Lung (tissue), 11 donors: ENCODE measurements at regions not wholly inside any gene's neighbourhood (a gene's known extent, or its start where the extent isn't known, plus 50 kb on each side); places are given as distances from the start of the nearest gene placed in this dataset.

Experiments used
- ATAC-seq: fragments of 200-7000 bp; cut with Tn5 transposase; one replicate; pipeline ENCODE4 v1.9.1; 2020; ENCODE audit warnings: moderate number of reproducible peaks; ENCODE audit not compliant: insufficient read depth, low FRiP score
- DNase-seq, 3 donors: peaks; one replicate each; pipeline ENCODE4 v3.0.0-alpha.2; 2013 to 2017
- H3K27ac ChIP-seq, 2 donors: one replicate each; pipeline ENCODE4 v1.5.1; 2013; ENCODE audit warnings: mild to moderate bottlenecking in 2 of 2, moderate library complexity in 2 of 2, control low read depth in 1 of 2, inconsistent platforms in 1 of 2, low read depth in 1 of 2, low read length in 1 of 2
- H3K27me3 ChIP-seq, 3 donors: one replicate each; pipeline ENCODE4 v1.5.1; 2013; ENCODE audit warnings: low read length in 2 of 3; ENCODE audit not compliant: control insufficient read depth in 3 of 3, insufficient read depth in 3 of 3
- H3K36me3 ChIP-seq, 4 donors: one replicate each; pipeline ENCODE4 v1.5.1; 2013; ENCODE audit warnings: low read length in 4 of 4, mild to moderate bottlenecking in 1 of 4, moderate library complexity in 1 of 4; ENCODE audit not compliant: control insufficient read depth in 4 of 4, insufficient read depth in 4 of 4
- H3K4me1 ChIP-seq, 5 donors: one replicate each; pipeline ENCODE4 v1.5.1; 2013; ENCODE audit warnings: low read length in 5 of 5, mild to moderate bottlenecking in 2 of 5, moderate library complexity in 1 of 5; ENCODE audit not compliant: control insufficient read depth in 5 of 5, insufficient read depth in 5 of 5
- H3K4me3 ChIP-seq: one replicate; pipeline ENCODE4 v1.5.1; 2013; ENCODE audit warnings: mild to moderate bottlenecking, control low read depth, moderate library complexity
- H3K9ac ChIP-seq, 2 donors: one replicate each; pipeline ENCODE4 v1.5.1; 2013; ENCODE audit warnings: low read length in 2 of 2, control low read depth in 1 of 2; ENCODE audit not compliant: insufficient read depth in 1 of 2
- H3K9me3 ChIP-seq, 4 donors: one replicate each; pipeline ENCODE4 v1.5.1; 2013; ENCODE audit warnings: low read length in 3 of 4, mild to moderate bottlenecking in 1 of 4, moderate library complexity in 1 of 4; ENCODE audit not compliant: control insufficient read depth in 4 of 4, insufficient read depth in 3 of 4
- CTCF ChIP-seq: IDR thresholded peaks from 2 replicates; pipeline ENCODE4 v1.5.1; 2012; ENCODE audit warnings: mild to moderate bottlenecking; ENCODE audit errors: control extremely low read depth, extremely low read depth
- WGBS, 2 donors: extraction: QIAGEN DNeasy Blood & Tissue Kit; methylation state at CpG; one replicate each; pipeline ENCODE4 v1.1.7; 2013; 5-methylcytosine and 5-hydroxymethylcytosine counted together
- donor health status: control.
- donor health status: control.
- donor health status: Bipolar disorder and iron deficiency.
- donor health status: healthy.
- donor health status: DM: yes; HTN: yes; CAD: no.

GRCh38 chr1:38530957-38531356 lies 328.6 kb downstream of the RRAGC start:
- Histone ChIP-seq H3K36me3 (no peaks in the 10 kb centered on the region), H3K9ac (no peak overlapping the region), H3K4me1 (peaks cover 0 to 5% (median 0%) of the 10 kb centered on the region in 5 donors), H3K27me3 (peaks cover 0 to 6% (median 0%) of the 10 kb centered on the region in 3 donors), H3K9me3 (no peaks in the 10 kb centered on the region), H3K27ac (no peak overlapping the region), H3K4me3 (no peak overlapping the region)
- ATAC-seq (no peak), DNase-seq (no peak)
- TF ChIP-seq CTCF, result no peak
- 87 to 94% methylated on average over 3 of the region's 3 CpGs for WGBS, 2 donors

- Histone ChIP-seq H3K27ac (no peak overlapping the region), H3K4me1 (peaks cover 0 to 5% (median 0%) of the 10 kb centered on the region in 5 donors), H3K9ac (no peak overlapping the region), H3K9me3 (no peaks in the 10 kb centered on the region), H3K27me3 (peaks cover 0 to 6% (median 0%) of the 10 kb centered on the region in 3 donors), H3K4me3 (no peak overlapping the region), H3K36me3 (no peaks in the 10 kb centered on the region)
- no peak for DNase-seq
- no peak for ATAC-seq
- TF ChIP-seq CTCF, result no peak
- WGBS, 2 donors, result 98 to 100% methylated on average over 3 of the region's 3 CpGs
These were observed 329.6 kb downstream of the RRAGC start for GRCh38 chr1:38529946-38530345.

GRCh38 chr1:38529391-38529790 lies 330.2 kb downstream of the RRAGC start:
- ATAC-seq (no peak), DNase-seq (no peak)
- no peak for TF ChIP-seq CTCF
- peaks cover 0 to 5% (median 0%) of the 10 kb centered on the region in 5 donors for H3K4me1 ChIP-seq
- peak overlapping the region in 1 of 2 donors; percentile 11 for H3K27ac ChIP-seq
- no peak overlapping the region for H3K9ac ChIP-seq
- no peaks in the 10 kb centered on the region for H3K9me3 ChIP-seq
- no peaks in the 10 kb centered on the region for H3K36me3 ChIP-seq
- 69 to 83% methylated on average over 7 of the region's 7 CpGs for WGBS, 2 donors
- H3K27me3 ChIP-seq, result peaks cover 0 to 6% (median 0%) of the 10 kb centered on the region in 3 donors
- H3K4me3 ChIP-seq, result no peak overlapping the region

- ATAC-seq (no peak), DNase-seq (peak in 2 of 3 donors; percentile 10 to 52)
- Histone ChIP-seq H3K27ac (no peak overlapping the region), H3K4me1 (peaks cover 0 to 5% (median 0%) of the 10 kb centered on the region in 5 donors), H3K4me3 (no peak overlapping the region), H3K36me3 (no peaks in the 10 kb centered on the region), H3K9ac (no peak overlapping the region), H3K27me3 (peaks cover 0 to 10% (median 0%) of the 10 kb centered on the region in 3 donors), H3K9me3 (peaks cover 0 to 4% (median 0%) of the 10 kb centered on the region in 4 donors)
- WGBS, 2 donors, result 46 to 66% methylated on average over 3 of the region's 3 CpGs
- no peak for TF ChIP-seq CTCF
These were observed 330.9 kb downstream of the RRAGC start for GRCh38 chr1:38528623-38529022.
